ENCODE measurements at regions not wholly inside any gene's neighbourhood (a gene's known extent, or its start where the extent isn't known, plus 50 kb on each side); places are given as distances from the start of the nearest gene placed in this dataset.

DNA sequence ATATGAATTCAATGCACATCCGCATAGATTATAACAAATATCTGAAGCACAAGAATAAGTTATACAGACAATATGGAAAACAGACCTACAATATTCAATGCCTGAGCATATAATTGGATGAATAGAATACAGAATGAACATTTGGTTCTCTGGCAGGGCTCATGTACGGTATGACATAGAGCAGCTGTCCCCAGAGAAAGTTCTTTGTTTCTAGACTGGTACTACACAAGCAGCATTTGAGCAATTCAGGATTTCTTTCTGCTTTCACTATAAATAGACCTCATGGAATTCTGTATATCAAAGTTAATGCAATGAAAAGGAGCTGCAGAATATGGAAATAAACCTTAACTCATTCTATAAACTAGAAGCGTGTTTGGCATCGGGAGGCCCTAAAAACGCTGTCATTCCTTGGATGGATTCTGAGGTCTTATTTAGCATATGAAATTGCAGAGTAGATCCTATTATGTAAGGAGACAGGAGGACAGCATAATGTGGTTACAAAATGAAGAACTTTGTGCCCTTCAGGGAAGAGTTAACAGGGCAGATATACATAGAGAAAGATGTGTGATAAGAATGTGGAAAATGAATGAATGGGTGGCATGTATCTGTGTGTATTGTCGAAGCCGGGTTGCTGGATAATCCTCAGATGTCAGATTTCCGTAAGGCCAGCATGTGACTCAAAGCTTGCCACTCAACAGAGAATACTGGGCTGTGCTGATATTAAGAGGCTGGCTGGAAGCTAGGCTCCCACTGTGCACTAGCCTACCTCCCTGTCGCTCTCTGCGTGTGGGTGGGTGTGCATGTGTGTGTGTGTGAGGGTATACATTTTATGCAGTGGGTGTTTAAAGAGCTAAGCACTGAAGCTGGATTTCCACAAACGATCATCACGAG is 103.3 kb upstream of the SLC4A4 start:
- Histone ChIP-seq H3K9me3 (no peaks in the 10 kb centered on the region), H3K27ac (no peak overlapping the region), H3K36me3 (no peaks in the 10 kb centered on the region), H3K4me3 (no peak overlapping the region), H3K27me3 (no peaks in the 10 kb centered on the region), H3K4me1 (peaks cover 13 to 38% (median 27%) of the 10 kb centered on the region in 4 donors)
- WGBS, 5 donors, result 47 to 59% (median 54%) methylated on average over 12 of the region's 12 CpGs
- no peak for TF ChIP-seq POLR2A (IDR thresholded peaks at IDR 0.05)
- TF ChIP-seq EP300 (IDR thresholded peaks at IDR 0.05), result no peak
- no peak for TF ChIP-seq POLR2AphosphoS5 (IDR thresholded peaks at IDR 0.05)
- TF ChIP-seq, protein P1, sequence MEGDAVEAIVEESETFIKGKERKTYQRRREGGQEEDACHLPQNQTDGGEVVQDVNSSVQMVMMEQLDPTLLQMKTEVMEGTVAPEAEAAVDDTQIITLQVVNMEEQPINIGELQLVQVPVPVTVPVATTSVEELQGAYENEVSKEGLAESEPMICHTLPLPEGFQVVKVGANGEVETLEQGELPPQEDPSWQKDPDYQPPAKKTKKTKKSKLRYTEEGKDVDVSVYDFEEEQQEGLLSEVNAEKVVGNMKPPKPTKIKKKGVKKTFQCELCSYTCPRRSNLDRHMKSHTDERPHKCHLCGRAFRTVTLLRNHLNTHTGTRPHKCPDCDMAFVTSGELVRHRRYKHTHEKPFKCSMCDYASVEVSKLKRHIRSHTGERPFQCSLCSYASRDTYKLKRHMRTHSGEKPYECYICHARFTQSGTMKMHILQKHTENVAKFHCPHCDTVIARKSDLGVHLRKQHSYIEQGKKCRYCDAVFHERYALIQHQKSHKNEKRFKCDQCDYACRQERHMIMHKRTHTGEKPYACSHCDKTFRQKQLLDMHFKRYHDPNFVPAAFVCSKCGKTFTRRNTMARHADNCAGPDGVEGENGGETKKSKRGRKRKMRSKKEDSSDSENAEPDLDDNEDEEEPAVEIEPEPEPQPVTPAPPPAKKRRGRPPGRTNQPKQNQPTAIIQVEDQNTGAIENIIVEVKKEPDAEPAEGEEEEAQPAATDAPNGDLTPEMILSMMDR (IDR thresholded peaks at IDR 0.05), result no peak
- intact Hi-C loops (cut with DNase I; ENCODE audit: low total_unique reads), result no loop called here
- peak in 1 of 2 donors; percentile 38 for DNase-seq

DNA sequence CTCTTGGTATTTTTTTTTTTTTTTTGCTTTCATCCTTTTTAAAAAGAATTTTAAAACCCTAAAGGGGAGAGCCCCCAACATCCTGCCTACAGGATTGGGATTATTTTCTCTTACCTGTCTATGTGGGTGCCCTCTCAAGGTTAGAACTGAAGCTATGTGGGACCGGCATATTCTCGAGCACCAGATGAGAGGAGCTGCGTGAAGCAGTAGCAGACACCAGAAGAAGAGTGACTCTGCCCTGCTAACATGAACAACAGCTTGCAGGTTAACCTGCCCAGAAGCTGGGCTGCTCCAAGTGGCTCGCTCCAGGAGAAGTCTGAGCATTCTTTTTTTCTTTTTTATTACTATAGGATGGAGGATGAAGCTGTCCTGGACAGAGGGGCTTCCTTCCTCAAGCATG is 102.6 kb upstream of the SLC4A4 start:
- Histone ChIP-seq H3K4me1 (peaks cover 6 to 33% (median 28%) of the 10 kb centered on the region in 4 donors), H3K4me3 (no peak overlapping the region), H3K27me3 (no peaks in the 10 kb centered on the region), H3K9me3 (no peaks in the 10 kb centered on the region), H3K27ac (no peak overlapping the region), H3K36me3 (no peaks in the 10 kb centered on the region)
- intact Hi-C loops (cut with DNase I; ENCODE audit: low total_unique reads), result no loop called here
- TF ChIP-seq, protein P1 (IDR thresholded peaks at IDR 0.05), result no peak
- TF ChIP-seq POLR2A (IDR thresholded peaks at IDR 0.05) (no peak), POLR2AphosphoS5 (IDR thresholded peaks at IDR 0.05) (no peak), EP300 (IDR thresholded peaks at IDR 0.05) (no peak)
- no peak for DNase-seq
- 85 to 94% (median 92%) methylated on average over 4 of the region's 4 CpGs for WGBS, 5 donors

DNA sequence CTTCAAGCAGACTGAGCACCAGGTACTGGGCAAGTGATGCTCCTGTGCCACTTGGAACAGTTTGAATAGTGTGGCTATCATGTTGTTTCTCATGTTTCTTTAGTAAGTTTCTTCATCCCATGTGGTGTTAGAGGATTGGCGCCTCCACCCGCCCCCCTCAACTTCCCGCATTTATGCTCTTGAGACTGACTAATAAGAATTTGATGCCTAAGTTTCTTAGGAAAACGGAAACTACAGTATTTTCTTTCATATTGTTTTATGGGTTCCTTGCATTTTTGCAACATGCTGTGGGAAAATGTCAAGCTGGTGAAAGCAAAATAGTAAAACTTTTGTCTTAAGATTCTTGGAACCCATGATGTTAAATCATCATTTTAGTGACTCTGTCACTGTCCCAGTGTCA is 101.2 kb upstream of the SLC4A4 start:
- intact Hi-C loops (cut with DNase I; ENCODE audit: low total_unique reads), result no loop called here
- Histone ChIP-seq H3K27me3 (no peaks in the 10 kb centered on the region), H3K36me3 (no peaks in the 10 kb centered on the region), H3K27ac (no peak overlapping the region), H3K4me3 (no peak overlapping the region), H3K9me3 (no peaks in the 10 kb centered on the region), H3K4me1 (peaks cover 10 to 34% (median 28%) of the 10 kb centered on the region in 4 donors)
- TF ChIP-seq, protein P1 (IDR thresholded peaks at IDR 0.05), result no peak
- TF ChIP-seq POLR2AphosphoS5 (IDR thresholded peaks at IDR 0.05) (no peak), POLR2A (IDR thresholded peaks at IDR 0.05) (no peak), EP300 (IDR thresholded peaks at IDR 0.05) (no peak)
- 92 to 96% (median 94%) methylated on average over 4 of the region's 4 CpGs for WGBS, 5 donors
- DNase-seq, result no peak

DNA sequence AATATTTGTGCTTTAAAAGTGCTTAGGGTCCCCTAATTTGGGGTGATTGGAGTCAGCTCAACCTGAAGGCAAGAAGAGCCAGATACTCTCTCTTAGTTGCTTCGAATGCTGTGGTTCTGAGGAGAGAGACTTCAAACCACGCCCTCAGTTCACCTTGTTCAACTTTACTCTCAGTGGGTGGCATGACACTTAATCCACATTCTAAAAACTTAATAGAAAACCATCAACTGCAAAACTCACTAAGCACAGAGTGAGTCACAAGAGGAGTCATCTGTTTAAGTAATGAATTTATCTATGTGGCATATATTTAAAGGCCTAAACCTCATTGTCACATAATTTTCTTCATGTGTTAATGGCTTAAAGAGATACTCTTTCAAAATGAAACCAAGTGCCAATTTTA is 99.5 kb upstream of the SLC4A4 start:
- intact Hi-C loops (cut with DNase I; ENCODE audit: low total_unique reads), result no loop called here
- TF ChIP-seq, protein P1 (IDR thresholded peaks at IDR 0.05), result no peak
- TF ChIP-seq EP300 (IDR thresholded peaks at IDR 0.05), result no peak
- no peak for TF ChIP-seq POLR2AphosphoS5 (IDR thresholded peaks at IDR 0.05)
- no peak for TF ChIP-seq POLR2A (IDR thresholded peaks at IDR 0.05)
- H3K4me3 ChIP-seq, result no peak overlapping the region
- no peaks in the 10 kb centered on the region for H3K27me3 ChIP-seq
- H3K27ac ChIP-seq, result no peak overlapping the region
- H3K4me1 ChIP-seq, result peaks cover 10 to 34% (median 28%) of the 10 kb centered on the region in 4 donors
- 58 to 79% (median 67%) methylated on average over 2 of the region's 2 CpGs for WGBS, 5 donors
- DNase-seq, result no peak
- no peaks in the 10 kb centered on the region for H3K36me3 ChIP-seq
- no peaks in the 10 kb centered on the region for H3K9me3 ChIP-seq
